PC-3 (cell line): ENCODE measurements at regions not wholly inside any gene's neighbourhood (a gene's known extent, or its start where the extent isn't known, plus 50 kb on each side); places are given as distances from the start of the nearest gene placed in this dataset.

ENCODE experiments used
- ATAC-seq: fragments of 200-7000 bp; cut with Tn5 transposase; 2 replicates; pipeline ENCODE4 v1.9.1; 2020; ENCODE audit warnings: mild to moderate bottlenecking, moderate library complexity
- BruUV-seq: library from RNA; stranded (reverse); fragments of 400-500 nt; replicated peaks from 2 replicates; lab custom pipeline; 2021; lab: Mats Ljungman, UMichigan
- CTCF ChIA-PET: fragments of 300-600 bp; sonication (Branson Sonifier 250); formaldehyde crosslinking; loops from one replicate; lab custom pipeline; 2022; ENCODE audit warnings: antibody characterized with exemption; lab: Charles Lee
- POLR2A ChIA-PET: fragments of 300-600 bp; sonication (Branson Sonifier 250); formaldehyde crosslinking; loops from one replicate; lab custom pipeline; 2022; ENCODE audit warnings: antibody characterized with exemption; ENCODE audit not compliant: unreplicated experiment; lab: Charles Lee
- DNase-seq: peaks from one replicate; pipeline ENCODE4 v3.0.0-alpha.2; 2015
- H2AFZ ChIP-seq: fragments of 300-600 bp; sonication (generic); 2 replicates; pipeline ENCODE4 v1.6.0; 2016; ENCODE audit warnings: antibody characterized with exemption, low read length
- H3F3A ChIP-seq: fragments of 300-600 bp; sonication (generic); one replicate; pipeline ENCODE4 v1.6.0; 2017; ENCODE audit warnings: antibody characterized with exemption, low read length, control low read depth, mild to moderate bottlenecking; ENCODE audit not compliant: unreplicated experiment
- H3K27ac ChIP-seq: fragments of 300-600 bp; sonication (generic); 2 replicates; pipeline ENCODE4 v1.5.1; 2016; ENCODE audit warnings: mild to moderate bottlenecking, low read length
- H3K27me3 ChIP-seq: fragments of 300-600 bp; sonication (generic); 2 replicates; pipeline ENCODE4 v1.6.1; 2016; ENCODE audit warnings: low read length, mixed read lengths
- H3K36me3 ChIP-seq: fragments of 300-600 bp; sonication (generic); 2 replicates; pipeline ENCODE4 v1.6.1; 2016; ENCODE audit warnings: low read depth, mixed run types, low read length, mixed read lengths
- H3K4me1 ChIP-seq: fragments of 300-600 bp; sonication (generic); 2 replicates; pipeline ENCODE4 v1.5.1; 2016; ENCODE audit warnings: low read length; ENCODE audit not compliant: insufficient read depth
- H3K4me2 ChIP-seq: fragments of 300-600 bp; sonication (generic); 2 replicates; pipeline ENCODE4 v1.6.0; 2016; ENCODE audit warnings: low read length
- H3K4me3 ChIP-seq: fragments of 300-600 bp; sonication (generic); 2 replicates; pipeline ENCODE4 v1.5.1; 2016; ENCODE audit warnings: mild to moderate bottlenecking, low read length, mixed read lengths
- H3K79me2 ChIP-seq: fragments of 300-600 bp; sonication (generic); 2 replicates; pipeline ENCODE4 v1.6.1; 2017; ENCODE audit warnings: low read length, mixed read lengths
- H3K9ac ChIP-seq: fragments of 300-600 bp; sonication (generic); 2 replicates; pipeline ENCODE4 v1.6.0; 2016; ENCODE audit warnings: mild to moderate bottlenecking, low read length
- H3K9me2 ChIP-seq: fragments of 300-600 bp; sonication (generic); replicated peaks from 2 replicates; pipeline ENCODE4 v1.6.1; 2016; ENCODE audit warnings: mixed run types, low read length, mixed read lengths
- H3K9me3 ChIP-seq: fragments of 300-600 bp; sonication (generic); 2 replicates; pipeline ENCODE4 v1.6.1; 2016; ENCODE audit warnings: low read length, mixed read lengths
- H4K20me1 ChIP-seq: fragments of 300-600 bp; sonication (generic); 2 replicates; pipeline ENCODE4 v1.6.1; 2016; ENCODE audit warnings: low read length, mixed read lengths
- EZH2 ChIP-seq: fragments of 300-600 bp; sonication (generic); IDR thresholded peaks from one replicate; pipeline ENCODE4 v1.6.1; 2017; ENCODE audit warnings: antibody characterized with exemption, mild to moderate bottlenecking, low read length; ENCODE audit not compliant: unreplicated experiment
- EZH2phosphoT487 ChIP-seq: fragments of 300-600 bp; sonication (generic); IDR thresholded peaks from 2 replicates; pipeline ENCODE4 v1.6.1; 2018; ENCODE audit warnings: mild to moderate bottlenecking, antibody characterized with exemption, low read length, borderline replicate concordance
- intact Hi-C: fragments of 100-400 bp; cut with micrococcal nuclease; formaldehyde crosslinking; loops from 2 replicates; pipeline ENCODE4 v1.9.0; 2023
- TF ChIP-seq, protein P1 (sequence below): fragments of 300-600 bp; sonication (generic); conservative IDR thresholded peaks from 2 replicates; pipeline ENCODE4 v1.5.1; 2017; ENCODE audit warnings: antibody characterized with exemption, low read depth, mild to moderate bottlenecking, low read length

DNA sequence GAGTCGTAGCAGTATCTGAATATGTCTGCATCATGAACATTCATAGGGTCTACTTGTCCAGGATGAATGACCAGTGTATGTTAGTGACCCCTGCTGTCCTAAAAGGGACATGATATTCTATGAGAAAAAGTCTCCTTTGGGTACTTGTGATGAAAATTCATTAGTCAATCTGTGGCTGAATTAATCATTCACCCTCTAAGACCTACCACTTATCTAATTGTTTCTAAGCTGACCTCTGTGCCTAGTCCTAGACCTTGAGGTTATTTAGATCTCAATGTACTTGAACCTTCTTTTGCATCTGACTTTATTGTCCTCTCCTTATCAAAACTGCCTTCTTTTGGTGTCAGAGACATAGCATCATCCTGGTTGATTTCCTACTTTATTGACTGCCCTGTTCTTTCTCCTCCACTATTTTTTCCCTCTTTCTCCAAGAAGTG is 799.3 kb downstream of the DIPK2A start:
- TF ChIP-seq, protein P1, sequence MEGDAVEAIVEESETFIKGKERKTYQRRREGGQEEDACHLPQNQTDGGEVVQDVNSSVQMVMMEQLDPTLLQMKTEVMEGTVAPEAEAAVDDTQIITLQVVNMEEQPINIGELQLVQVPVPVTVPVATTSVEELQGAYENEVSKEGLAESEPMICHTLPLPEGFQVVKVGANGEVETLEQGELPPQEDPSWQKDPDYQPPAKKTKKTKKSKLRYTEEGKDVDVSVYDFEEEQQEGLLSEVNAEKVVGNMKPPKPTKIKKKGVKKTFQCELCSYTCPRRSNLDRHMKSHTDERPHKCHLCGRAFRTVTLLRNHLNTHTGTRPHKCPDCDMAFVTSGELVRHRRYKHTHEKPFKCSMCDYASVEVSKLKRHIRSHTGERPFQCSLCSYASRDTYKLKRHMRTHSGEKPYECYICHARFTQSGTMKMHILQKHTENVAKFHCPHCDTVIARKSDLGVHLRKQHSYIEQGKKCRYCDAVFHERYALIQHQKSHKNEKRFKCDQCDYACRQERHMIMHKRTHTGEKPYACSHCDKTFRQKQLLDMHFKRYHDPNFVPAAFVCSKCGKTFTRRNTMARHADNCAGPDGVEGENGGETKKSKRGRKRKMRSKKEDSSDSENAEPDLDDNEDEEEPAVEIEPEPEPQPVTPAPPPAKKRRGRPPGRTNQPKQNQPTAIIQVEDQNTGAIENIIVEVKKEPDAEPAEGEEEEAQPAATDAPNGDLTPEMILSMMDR, result peak; percentile 54
- TF ChIP-seq EZH2 (no peak), EZH2phosphoT487 (no peak)
- H3K36me3 ChIP-seq, result no peaks in the 10 kb centered on the region
- ChIA-PET CTCF (no interaction called here), POLR2A (no interaction called here)
- H2AFZ ChIP-seq, result no peak overlapping the region
- H4K20me1 ChIP-seq, result no peaks in the 10 kb centered on the region
- ATAC-seq (peak; percentile 71), DNase-seq (peak; percentile 45)
- no peaks in the 10 kb centered on the region for H3K9me2 ChIP-seq
- no peak overlapping the region for H3K27ac ChIP-seq
- no peaks in the 10 kb centered on the region for H3F3A ChIP-seq
- H3K4me1 ChIP-seq, result no peaks in the 10 kb centered on the region
- no TSS peak for BruUV-seq
- H3K9ac ChIP-seq, result no peak overlapping the region
- H3K79me2 ChIP-seq, result no peaks in the 10 kb centered on the region
- intact Hi-C loops, result loop anchor here (1.0 to 10.0 kb wide), 4 partner anchors 609 to 994 kb away; no protein-coding TSS in a partner anchor
- no peaks in the 10 kb centered on the region for H3K27me3 ChIP-seq
- H3K4me2 ChIP-seq, result no peak overlapping the region
- H3K9me3 ChIP-seq, result no peaks in the 10 kb centered on the region
- no peak overlapping the region for H3K4me3 ChIP-seq

DNA sequence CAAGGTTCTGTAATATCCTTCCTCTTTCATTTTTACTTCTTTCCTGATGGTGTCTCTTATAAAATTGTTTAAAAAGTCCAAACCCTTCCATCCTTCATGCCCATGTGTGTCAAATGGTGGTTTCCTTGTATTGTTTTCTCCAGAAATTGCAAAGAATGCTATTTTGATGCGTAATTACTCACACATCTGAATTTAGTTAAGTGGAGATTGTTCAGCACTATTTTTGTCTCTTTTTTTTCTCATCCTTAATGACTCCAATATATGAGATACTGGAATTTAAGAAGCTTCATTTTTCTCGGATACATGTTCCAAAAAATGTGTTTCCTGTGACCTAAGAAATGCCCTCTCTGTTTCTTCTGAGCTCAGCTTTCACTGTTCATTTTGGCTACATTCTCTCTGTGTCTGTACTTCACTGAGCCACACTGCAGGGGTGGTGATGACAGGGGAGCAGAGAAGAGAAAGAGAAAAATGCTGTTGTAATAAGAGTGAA is 799.8 kb downstream of the DIPK2A start:
- Histone ChIP-seq H2AFZ (no peak overlapping the region), H3K4me3 (no peak overlapping the region), H3K4me2 (no peak overlapping the region), H3K9me2 (no peaks in the 10 kb centered on the region), H3K27me3 (no peaks in the 10 kb centered on the region), H3K9ac (no peak overlapping the region), H3K9me3 (no peaks in the 10 kb centered on the region), H3K27ac (no peak overlapping the region), H3F3A (no peaks in the 10 kb centered on the region), H3K4me1 (no peaks in the 10 kb centered on the region), H3K79me2 (no peaks in the 10 kb centered on the region), H4K20me1 (no peaks in the 10 kb centered on the region), H3K36me3 (no peaks in the 10 kb centered on the region)
- no peak for ATAC-seq
- BruUV-seq, result no TSS peak
- TF ChIP-seq, protein P1, result no peak
- no peak for TF ChIP-seq EZH2phosphoT487
- no peak for TF ChIP-seq EZH2
- POLR2A ChIA-PET, result no interaction called here
- CTCF ChIA-PET, result no interaction called here
- DNase-seq, result no peak
- intact Hi-C loops, result loop anchor here (1.0 to 10.0 kb wide), 4 partner anchors 609 to 993 kb away; no protein-coding TSS in a partner anchor

DNA sequence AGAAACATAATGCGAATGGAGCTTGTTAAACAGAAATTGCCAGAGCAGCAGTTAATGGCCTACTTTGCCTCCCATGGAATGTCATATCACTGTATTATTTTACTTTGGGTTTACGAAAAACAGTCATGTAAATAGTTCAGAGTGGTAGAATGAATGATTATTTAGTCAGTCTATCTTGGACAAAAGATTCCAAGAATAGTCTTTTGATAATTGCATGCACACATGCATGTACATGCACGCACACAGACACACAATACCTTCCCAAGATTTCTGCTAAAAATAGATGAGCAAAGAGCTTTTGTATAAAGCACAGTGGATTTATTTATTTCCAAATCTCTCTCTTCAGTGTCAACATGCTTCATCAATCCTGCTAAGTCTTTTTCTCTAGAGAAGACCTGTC is 800.7 kb downstream of the DIPK2A start:
- Histone ChIP-seq H3K36me3 (no peaks in the 10 kb centered on the region), H3F3A (no peaks in the 10 kb centered on the region), H2AFZ (no peak overlapping the region), H3K9me3 (no peaks in the 10 kb centered on the region), H3K27me3 (no peaks in the 10 kb centered on the region), H3K4me1 (no peaks in the 10 kb centered on the region), H3K9me2 (no peaks in the 10 kb centered on the region), H3K4me2 (no peak overlapping the region), H3K79me2 (no peaks in the 10 kb centered on the region), H4K20me1 (no peaks in the 10 kb centered on the region), H3K9ac (no peak overlapping the region), H3K27ac (no peak overlapping the region), H3K4me3 (no peak overlapping the region)
- no TSS peak for BruUV-seq
- TF ChIP-seq EZH2phosphoT487 (no peak), EZH2 (no peak)
- TF ChIP-seq, protein P1, result no peak
- CTCF ChIA-PET, result no interaction called here
- no peak for ATAC-seq
- no peak for DNase-seq
- intact Hi-C loops, result loop anchor here (5.0 to 10.0 kb wide), 2 partner anchors 610 to 992 kb away; no protein-coding TSS in a partner anchor
- POLR2A ChIA-PET, result no interaction called here
